Right lobe of liver (tissue), 4 donors: ENCODE measurements at regions not wholly inside any gene's neighbourhood (a gene's known extent, or its start where the extent isn't known, plus 50 kb on each side); places are given as distances from the start of the nearest gene placed in this dataset.

Experiments used
- CTCF ChIP-seq, 4 donors: fragments of 200-600 bp in 3 of 4; fragments of 450-650 bp in 1 of 4; IDR thresholded peaks; one replicate each; pipeline versions ENCODE4 v1.5.1 to v1.8.0; 2016 to 2022; ENCODE audit warnings: antibody characterized with exemption in 4 of 4, mild to moderate bottlenecking in 2 of 4
- POLR2A ChIP-seq: fragments of 450-650 bp; IDR thresholded peaks from one replicate; pipeline ENCODE4 v1.6.1; 2017; ENCODE audit warnings: antibody characterized with exemption, mild to moderate bottlenecking
- donor health status: DM: no; HTN: no; CAD: no.
- donor health status: DM: no; HTN: no; CAD: no.
- donor health status: DM: no; HTN: yes; CAD: no.

GRCh38 chr13:63409791-63410351 is 1994.2 kb upstream of the PCDH20 start:
- TF ChIP-seq CTCF (IDR thresholded peaks at IDR 0.05) (no peak), POLR2A (no peak)
